ENCODE measurements at regions not wholly inside any gene's neighbourhood (a gene's known extent, or its start where the extent isn't known, plus 50 kb on each side); places are given as distances from the start of the nearest gene placed in this dataset.

GRCh38 chr20:60306551-60306950 lies 348.3 kb downstream of the CDH26 start:
- TF ChIP-seq USF2 (IDR thresholded peaks at IDR 0.05) (no peak), CTCF (IDR thresholded peaks at IDR 0.05) (no peak), REST (IDR thresholded peaks at IDR 0.05) (no peak), TP53 (CRISPR knock-in tag; IDR thresholded peaks at IDR 0.05) (no peak), PHF8 (IDR thresholded peaks at IDR 0.05; ENCODE audit: borderline replicate concordance, low read depth) (no peak), MAX (IDR thresholded peaks at IDR 0.05) (no peak), ATOH8 (CRISPR knock-in tag; IDR thresholded peaks at IDR 0.05; ENCODE audit: low read depth) (no peak), EP300 (IDR thresholded peaks at IDR 0.05) (no peak), SMC3 (IDR thresholded peaks at IDR 0.05) (no peak), CHD2 (IDR thresholded peaks at IDR 0.05; ENCODE audit: low read length, partially characterized antibody) (no peak), MAFK (IDR thresholded peaks at IDR 0.05; ENCODE audit: partially characterized antibody) (no peak), KDM5A (IDR thresholded peaks at IDR 0.05) (no peak), HMGXB4 (CRISPR knock-in tag; IDR thresholded peaks at IDR 0.05; ENCODE audit: borderline replicate concordance) (no peak)
